ENCODE measurements at regions not wholly inside any gene's neighbourhood (a gene's known extent, or its start where the extent isn't known, plus 50 kb on each side); places are given as distances from the start of the nearest gene placed in this dataset.
"Not testable (repeated sequence)": the region's sequence is repeated elsewhere in the genome, so short reads cannot be mapped to it uniquely, and the experiment has no call there.

DNA sequence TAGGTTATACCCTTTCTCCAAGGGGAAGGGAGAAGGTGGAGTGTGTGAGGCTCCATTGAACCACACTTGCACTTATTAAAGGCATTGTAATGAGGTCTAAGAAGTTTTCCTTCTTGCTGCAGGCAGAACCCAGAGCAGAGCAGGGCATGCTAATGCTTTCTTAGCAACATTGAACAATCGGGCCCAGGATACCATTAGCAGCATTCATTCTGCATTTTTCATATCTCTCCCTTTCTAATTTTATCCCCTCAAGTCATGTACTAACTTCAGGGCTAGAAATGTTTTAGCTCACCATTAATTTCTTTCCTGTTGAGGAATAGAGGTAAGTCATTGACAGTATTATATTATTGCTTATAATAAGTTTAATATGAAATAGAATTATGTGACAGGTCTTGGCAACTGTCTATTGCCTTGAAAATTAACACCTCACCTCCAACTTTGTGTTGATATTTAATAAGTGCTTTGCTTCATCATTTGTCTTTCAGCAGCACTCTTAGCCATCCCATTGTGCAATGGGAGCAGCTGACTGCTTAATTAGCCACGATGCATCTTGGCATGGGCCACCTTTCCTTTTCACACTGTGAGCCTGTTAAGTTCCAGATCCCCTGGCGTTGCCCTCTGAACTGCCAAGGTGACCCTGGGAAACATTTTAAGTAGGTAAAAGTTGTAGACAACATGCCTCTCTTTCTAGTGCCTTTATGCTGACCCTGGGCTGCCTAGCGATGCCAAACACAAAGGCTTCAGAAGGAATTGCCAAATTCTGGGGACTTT is 300.8 kb upstream of the MEX3C start:
- Histone ChIP-seq H3K27ac (no peak overlapping the region), H3K36me3 (no peaks in the 10 kb centered on the region), H3K9me3 (no peaks in the 10 kb centered on the region), H3K4me3 (no peak overlapping the region), H3K4me1 (no peaks in the 10 kb centered on the region), H3K27me3 (no peaks in the 10 kb centered on the region)
- no peak for DNase-seq
- TF ChIP-seq POLR2A (IDR thresholded peaks at IDR 0.05) = no peak
- TF ChIP-seq, protein P1, sequence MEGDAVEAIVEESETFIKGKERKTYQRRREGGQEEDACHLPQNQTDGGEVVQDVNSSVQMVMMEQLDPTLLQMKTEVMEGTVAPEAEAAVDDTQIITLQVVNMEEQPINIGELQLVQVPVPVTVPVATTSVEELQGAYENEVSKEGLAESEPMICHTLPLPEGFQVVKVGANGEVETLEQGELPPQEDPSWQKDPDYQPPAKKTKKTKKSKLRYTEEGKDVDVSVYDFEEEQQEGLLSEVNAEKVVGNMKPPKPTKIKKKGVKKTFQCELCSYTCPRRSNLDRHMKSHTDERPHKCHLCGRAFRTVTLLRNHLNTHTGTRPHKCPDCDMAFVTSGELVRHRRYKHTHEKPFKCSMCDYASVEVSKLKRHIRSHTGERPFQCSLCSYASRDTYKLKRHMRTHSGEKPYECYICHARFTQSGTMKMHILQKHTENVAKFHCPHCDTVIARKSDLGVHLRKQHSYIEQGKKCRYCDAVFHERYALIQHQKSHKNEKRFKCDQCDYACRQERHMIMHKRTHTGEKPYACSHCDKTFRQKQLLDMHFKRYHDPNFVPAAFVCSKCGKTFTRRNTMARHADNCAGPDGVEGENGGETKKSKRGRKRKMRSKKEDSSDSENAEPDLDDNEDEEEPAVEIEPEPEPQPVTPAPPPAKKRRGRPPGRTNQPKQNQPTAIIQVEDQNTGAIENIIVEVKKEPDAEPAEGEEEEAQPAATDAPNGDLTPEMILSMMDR (IDR thresholded peaks at IDR 0.05) = no peak

DNA sequence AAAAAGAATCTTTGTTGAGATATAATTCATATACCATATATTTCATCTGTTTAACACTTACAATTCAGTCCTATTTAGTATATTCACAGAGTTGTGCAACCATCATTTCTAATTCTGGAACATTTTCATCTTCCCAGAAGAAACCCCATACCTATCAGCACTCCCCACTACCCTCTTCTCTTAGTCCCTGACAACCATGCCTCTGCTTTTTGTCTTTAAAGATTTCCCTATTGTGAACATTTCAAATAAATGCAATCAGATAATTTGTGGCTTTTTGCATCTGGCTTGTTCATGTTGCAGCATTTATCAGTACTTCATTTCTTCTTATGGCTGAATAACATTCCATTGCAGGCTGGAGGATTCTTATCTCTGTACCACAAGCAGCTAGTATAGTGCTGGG is 305.9 kb upstream of the MEX3C start:
- TF ChIP-seq POLR2A (IDR thresholded peaks at IDR 0.05) = no peak
- TF ChIP-seq, protein P1 (IDR thresholded peaks at IDR 0.05) = no peak
- no peaks in the 10 kb centered on the region for H3K4me1 ChIP-seq
- no peak overlapping the region for H3K4me3 ChIP-seq

DNA sequence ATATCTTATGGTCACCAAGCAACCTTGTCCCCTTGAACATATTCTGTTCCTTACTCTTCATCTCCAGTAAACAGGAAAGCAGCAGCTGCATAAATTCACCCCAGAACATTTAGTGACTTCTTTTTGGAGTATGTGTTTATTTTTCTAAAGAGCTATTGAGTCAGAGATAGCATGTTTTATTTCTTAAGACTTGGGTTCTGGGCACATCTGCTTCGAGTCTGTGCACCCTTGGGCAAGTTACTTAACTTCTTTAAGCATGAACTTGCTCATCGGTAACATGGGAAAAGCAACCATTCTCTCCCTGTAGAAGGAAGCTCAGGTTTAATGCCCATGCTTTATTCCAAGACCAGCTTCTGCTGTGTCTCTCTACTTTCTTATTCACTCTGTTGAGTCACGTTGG is 309.3 kb upstream of the MEX3C start:
- Histone ChIP-seq H3K4me3 (no peak overlapping the region), H3K9me3 (peaks cover 0 to 5% (median 0%) of the 10 kb centered on the region in 4 donors), H3K36me3 (no peaks in the 10 kb centered on the region), H3K4me1 (no peaks in the 10 kb centered on the region), H3K27me3 (no peaks in the 10 kb centered on the region), H3K27ac (no peak overlapping the region)
- TF ChIP-seq, protein P1 (IDR thresholded peaks at IDR 0.05) = no peak
- no peak for TF ChIP-seq POLR2A (IDR thresholded peaks at IDR 0.05)
- no peak for DNase-seq

More for the DNA sequence above, 305.9 kb upstream of the MEX3C start:
- Histone ChIP-seq H3K9me3 (peaks cover 0 to 5% (median 0%) of the 10 kb centered on the region in 4 donors), H3K36me3 (no peaks in the 10 kb centered on the region), H3K27ac (no peak overlapping the region), H3K27me3 (no peaks in the 10 kb centered on the region)
- no peak for DNase-seq

DNA sequence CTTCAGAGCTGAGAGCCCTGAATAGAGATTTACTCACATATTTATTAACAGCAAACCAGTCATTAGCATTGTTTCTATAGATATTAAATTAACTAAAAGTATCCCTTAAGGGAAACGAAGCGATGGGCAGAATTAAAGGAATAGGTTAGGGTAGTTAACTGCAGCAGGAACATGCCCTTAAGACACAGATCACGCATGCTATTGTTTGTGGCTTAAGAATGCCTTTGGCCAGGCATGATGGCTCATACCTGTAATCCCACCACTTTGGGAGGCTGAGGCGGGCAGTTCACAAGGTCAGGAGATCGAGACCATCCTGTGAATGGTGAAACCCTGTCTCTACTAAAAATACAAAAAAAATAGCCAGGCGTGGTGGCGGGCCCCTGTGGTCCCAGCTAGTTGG is 310.9 kb upstream of the MEX3C start:
- not testable (repeated sequence) for H3K4me3 ChIP-seq, H3K9me3 ChIP-seq, H3K27me3 ChIP-seq, H3K4me1 ChIP-seq, H3K27ac ChIP-seq, H3K36me3 ChIP-seq, DNase-seq

DNA sequence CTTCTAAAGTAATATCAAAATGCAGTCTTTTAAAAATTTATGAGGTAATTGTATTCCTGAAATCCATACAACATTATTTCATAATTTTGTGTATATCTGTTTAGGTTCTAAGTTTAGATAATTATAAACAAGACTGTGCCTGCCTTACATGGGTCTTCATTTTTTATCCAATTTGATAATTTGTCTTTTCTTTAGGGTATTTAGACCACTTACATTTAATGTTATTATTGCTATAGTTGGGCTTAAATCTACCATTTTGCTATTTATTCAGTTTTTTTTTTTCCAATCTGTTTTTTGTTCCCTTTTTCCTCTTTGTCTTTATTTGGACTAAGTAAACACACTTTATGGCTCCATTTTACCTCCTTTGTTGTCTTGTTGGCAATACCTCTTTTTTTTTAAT is 312.5 kb upstream of the MEX3C start:
- no peak for TF ChIP-seq POLR2A (IDR thresholded peaks at IDR 0.05)
- TF ChIP-seq, protein P1 (IDR thresholded peaks at IDR 0.05) = no peak
- Histone ChIP-seq H3K4me3 (no peak overlapping the region), H3K27me3 (no peaks in the 10 kb centered on the region), H3K4me1 (no peaks in the 10 kb centered on the region), H3K36me3 (no peaks in the 10 kb centered on the region), H3K9me3 (peaks cover 0 to 5% (median 0%) of the 10 kb centered on the region in 4 donors), H3K27ac (no peak overlapping the region)
- no peak for DNase-seq

DNA sequence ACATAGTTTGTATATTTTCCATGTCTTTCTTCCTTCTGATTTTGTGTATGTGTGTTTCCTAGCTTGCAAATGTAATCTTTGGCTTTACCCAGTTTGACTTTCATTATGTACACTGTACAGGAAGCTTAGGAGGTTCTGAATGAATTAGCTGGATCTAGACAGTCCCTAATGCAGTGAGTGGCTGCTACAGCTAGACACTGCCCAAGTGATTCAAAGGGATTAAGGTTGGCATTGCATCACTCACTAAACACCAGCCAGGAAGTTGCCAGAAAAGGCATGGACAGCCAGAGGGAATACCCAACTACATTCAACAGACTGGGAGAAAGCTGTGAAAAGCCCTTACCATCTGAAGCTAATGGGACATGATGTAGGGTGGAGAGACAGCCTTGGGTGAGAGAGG is 316.0 kb upstream of the MEX3C start:
- H3K9me3 ChIP-seq = no peaks in the 10 kb centered on the region
- TF ChIP-seq, protein P1 (IDR thresholded peaks at IDR 0.05) = no peak
- no peak for TF ChIP-seq POLR2A (IDR thresholded peaks at IDR 0.05)
- no peaks in the 10 kb centered on the region for H3K36me3 ChIP-seq
- H3K4me3 ChIP-seq = no peak overlapping the region
- no peak for DNase-seq
- no peaks in the 10 kb centered on the region for H3K4me1 ChIP-seq
- H3K27me3 ChIP-seq = no peaks in the 10 kb centered on the region
- no peak overlapping the region for H3K27ac ChIP-seq
